Kidney epithelial cell (primary cell): ENCODE measurements at regions not wholly inside any gene's neighbourhood (a gene's known extent, or its start where the extent isn't known, plus 50 kb on each side); places are given as distances from the start of the nearest gene placed in this dataset.

Source experiments
- DNase-seq: peaks from one replicate; pipeline ENCODE4 v3.0.0-alpha.2; 2010; ENCODE audit warnings: low read depth
- H3K27me3 ChIP-seq: 2 replicates; pipeline ENCODE4 v1.6.0; 2011; ENCODE audit warnings: low read length; ENCODE audit not compliant: control insufficient read depth, insufficient read depth
- H3K36me3 ChIP-seq: 2 replicates; pipeline ENCODE4 v1.5.1; 2011; ENCODE audit warnings: low read length; ENCODE audit not compliant: control insufficient read depth, insufficient read depth
- H3K4me3 ChIP-seq: 2 replicates; pipeline ENCODE4 v1.5.1; 2011; ENCODE audit warnings: low read depth, mild to moderate bottlenecking, control low read depth, low read length
- TF ChIP-seq, protein P1 (sequence below): IDR thresholded peaks from 2 replicates; pipeline ENCODE4 v1.5.1; 2011; ENCODE audit warnings: mild to moderate bottlenecking, moderate library complexity, low read length, control low read depth, inconsistent platforms; ENCODE audit not compliant: insufficient read depth, poor library complexity, severe bottlenecking

DNA sequence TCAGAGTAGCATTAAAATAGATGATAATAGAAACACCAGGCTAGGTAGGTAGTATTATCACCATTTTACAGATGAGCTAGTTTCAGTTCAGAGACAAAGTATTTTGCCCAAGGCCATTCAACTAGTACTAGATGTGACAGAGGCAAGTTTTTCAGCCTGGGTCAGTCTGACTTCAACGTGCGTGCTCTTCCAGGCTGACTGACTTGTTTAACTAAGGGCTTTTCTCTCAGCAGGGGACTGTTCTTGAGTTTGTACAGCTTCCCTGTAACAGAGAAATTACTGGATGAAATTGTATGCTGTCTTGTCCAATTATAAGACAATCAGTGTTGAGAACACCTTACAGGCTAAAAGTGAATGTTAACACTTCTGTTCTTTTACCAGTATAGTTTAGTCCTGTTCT is 333.5 kb upstream of the MAN1A1 start:
- no peak for DNase-seq
- Histone ChIP-seq H3K36me3 (no peaks in the 10 kb centered on the region), H3K4me3 (no peak overlapping the region), H3K27me3 (no peaks in the 10 kb centered on the region)
- TF ChIP-seq, protein P1, sequence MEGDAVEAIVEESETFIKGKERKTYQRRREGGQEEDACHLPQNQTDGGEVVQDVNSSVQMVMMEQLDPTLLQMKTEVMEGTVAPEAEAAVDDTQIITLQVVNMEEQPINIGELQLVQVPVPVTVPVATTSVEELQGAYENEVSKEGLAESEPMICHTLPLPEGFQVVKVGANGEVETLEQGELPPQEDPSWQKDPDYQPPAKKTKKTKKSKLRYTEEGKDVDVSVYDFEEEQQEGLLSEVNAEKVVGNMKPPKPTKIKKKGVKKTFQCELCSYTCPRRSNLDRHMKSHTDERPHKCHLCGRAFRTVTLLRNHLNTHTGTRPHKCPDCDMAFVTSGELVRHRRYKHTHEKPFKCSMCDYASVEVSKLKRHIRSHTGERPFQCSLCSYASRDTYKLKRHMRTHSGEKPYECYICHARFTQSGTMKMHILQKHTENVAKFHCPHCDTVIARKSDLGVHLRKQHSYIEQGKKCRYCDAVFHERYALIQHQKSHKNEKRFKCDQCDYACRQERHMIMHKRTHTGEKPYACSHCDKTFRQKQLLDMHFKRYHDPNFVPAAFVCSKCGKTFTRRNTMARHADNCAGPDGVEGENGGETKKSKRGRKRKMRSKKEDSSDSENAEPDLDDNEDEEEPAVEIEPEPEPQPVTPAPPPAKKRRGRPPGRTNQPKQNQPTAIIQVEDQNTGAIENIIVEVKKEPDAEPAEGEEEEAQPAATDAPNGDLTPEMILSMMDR = no peak

DNA sequence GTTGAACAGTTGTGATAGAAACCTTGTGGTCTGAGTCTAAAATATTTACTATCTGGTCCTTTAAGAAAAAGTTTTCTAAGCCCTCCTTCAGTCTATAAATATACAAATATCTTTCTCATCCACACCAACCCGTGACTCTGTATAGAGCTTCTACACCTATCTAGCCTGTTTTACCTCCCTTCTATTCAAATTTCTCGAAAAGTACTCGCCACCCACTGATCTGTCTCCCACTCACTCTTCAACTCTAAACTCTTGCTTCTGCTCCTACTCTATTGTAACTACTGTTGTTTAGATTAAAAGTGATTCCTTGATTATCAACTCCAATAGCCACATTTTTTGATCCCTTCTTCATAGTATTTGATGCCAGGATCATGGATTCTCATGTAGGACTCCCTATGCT is 329.4 kb upstream of the MAN1A1 start:
- no peak for DNase-seq
- Histone ChIP-seq H3K4me3 (no peak overlapping the region), H3K36me3 (no peaks in the 10 kb centered on the region), H3K27me3 (no peaks in the 10 kb centered on the region)
- TF ChIP-seq, protein P1 = no peak

GRCh38 chr6:119677384-119677783 is 327.8 kb upstream of the MAN1A1 start:
- Histone ChIP-seq H3K36me3 (no peaks in the 10 kb centered on the region), H3K4me3 (no peak overlapping the region), H3K27me3 (no peaks in the 10 kb centered on the region)
- no peak for DNase-seq
- TF ChIP-seq, protein P1 = no peak

GRCh38 chr6:119676961-119677360 is 327.4 kb upstream of the MAN1A1 start:
- no peaks in the 10 kb centered on the region for H3K27me3 ChIP-seq
- DNase-seq = no peak
- TF ChIP-seq, protein P1 = no peak

DNA sequence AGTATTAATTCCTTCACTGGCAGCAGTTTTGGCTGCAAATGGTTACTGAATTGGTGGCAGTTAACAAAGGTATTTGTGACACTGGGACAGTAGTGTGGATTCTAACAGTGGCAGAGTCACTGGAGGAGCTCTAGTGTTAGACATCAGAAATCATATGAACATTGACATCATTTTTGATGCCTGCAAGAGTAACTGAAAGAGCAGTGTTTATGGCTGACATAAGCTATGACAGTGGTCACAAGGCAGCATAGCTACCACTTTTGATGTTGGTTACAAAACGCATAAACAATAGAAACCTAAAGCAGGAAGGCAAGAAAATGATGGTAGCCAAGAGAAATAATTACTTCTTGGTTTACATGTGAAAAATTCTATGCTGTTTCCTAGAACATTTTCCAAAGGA is 326.7 kb upstream of the MAN1A1 start:
- Histone ChIP-seq H3K4me3 (no peak overlapping the region), H3K27me3 (no peaks in the 10 kb centered on the region), H3K36me3 (no peaks in the 10 kb centered on the region)
- TF ChIP-seq, protein P1 = no peak
- DNase-seq = no peak

More at GRCh38 chr6:119676961-119677360, 327.4 kb upstream of the MAN1A1 start:
- Histone ChIP-seq H3K36me3 (no peaks in the 10 kb centered on the region), H3K4me3 (no peak overlapping the region)

DNA sequence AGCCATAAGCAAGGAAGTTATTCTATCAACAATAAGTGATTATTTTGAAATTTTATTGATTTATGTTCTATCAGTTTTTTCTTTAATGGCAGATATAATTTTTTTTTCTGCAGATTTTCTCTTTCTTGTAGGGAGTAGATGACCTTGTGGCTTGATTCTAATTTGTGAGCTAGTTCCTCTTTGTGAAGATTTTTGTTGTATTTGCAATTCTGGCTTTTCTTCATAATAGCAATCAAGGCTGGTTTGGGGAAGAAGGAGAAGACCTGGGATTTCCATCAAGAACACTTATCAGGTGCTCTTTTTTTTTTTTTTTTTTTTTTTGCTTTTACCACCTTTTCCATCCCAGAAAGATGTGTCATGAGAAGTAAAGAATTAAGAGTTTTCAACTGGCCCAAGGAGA is 324.2 kb upstream of the MAN1A1 start:
- DNase-seq = no peak
- TF ChIP-seq, protein P1 = no peak
- Histone ChIP-seq H3K27me3 (no peaks in the 10 kb centered on the region), H3K4me3 (no peak overlapping the region), H3K36me3 (no peaks in the 10 kb centered on the region)
